ENCODE measurements at regions not wholly inside any gene's neighbourhood (a gene's known extent, or its start where the extent isn't known, plus 50 kb on each side); places are given as distances from the start of the nearest gene placed in this dataset.

- DNase-seq, result no peak
Observed at GRCh38 chr11:15745266-15745665, 611.1 kb downstream of the SOX6 start.

DNA sequence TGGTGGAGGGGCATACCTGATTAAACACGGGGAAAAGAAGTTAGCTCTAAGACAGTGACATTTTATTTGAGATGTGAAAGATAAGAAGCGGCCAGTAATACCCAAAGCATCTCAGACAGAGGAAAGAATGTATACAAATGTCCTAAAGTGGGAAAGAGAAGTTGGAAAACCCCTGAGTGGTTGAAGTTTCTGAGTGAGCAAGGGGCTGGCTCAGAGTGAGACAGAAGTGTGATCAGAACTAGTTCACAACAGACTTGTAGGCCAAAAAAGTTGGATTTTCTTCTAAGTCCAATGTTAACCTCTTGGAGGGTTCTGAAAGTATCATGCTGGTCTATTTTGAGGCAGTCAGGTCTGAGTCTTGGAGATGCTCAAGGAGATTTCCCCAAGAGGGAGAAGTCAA is 608.7 kb downstream of the SOX6 start:
- no peak for DNase-seq

DNA sequence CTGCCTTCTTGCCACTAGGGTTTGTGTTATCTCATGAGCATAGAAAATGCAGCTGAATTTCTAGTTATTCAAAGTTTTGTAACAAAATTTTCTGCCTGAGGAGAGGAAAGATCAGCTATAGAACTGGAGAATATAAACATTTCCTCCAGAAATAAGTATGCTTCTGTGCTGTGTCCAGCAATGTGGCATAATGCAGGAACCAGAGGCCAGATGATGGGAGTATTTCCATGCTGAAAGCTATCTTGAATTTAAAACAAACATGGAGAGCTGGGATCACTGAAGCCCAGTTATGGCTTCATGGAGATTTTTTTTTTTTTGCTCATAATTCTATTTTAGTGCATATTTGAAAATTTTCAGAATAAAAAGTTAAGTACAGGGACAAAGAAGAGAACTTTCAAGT is 608.2 kb downstream of the SOX6 start:
- no peak for DNase-seq

GRCh38 chr11:15748741-15749140 is 607.6 kb downstream of the SOX6 start:
- DNase-seq, result no peak

GRCh38 chr11:15750535-15751308 is 605.6 kb downstream of the SOX6 start:
- DNase-seq, result no peak

DNA sequence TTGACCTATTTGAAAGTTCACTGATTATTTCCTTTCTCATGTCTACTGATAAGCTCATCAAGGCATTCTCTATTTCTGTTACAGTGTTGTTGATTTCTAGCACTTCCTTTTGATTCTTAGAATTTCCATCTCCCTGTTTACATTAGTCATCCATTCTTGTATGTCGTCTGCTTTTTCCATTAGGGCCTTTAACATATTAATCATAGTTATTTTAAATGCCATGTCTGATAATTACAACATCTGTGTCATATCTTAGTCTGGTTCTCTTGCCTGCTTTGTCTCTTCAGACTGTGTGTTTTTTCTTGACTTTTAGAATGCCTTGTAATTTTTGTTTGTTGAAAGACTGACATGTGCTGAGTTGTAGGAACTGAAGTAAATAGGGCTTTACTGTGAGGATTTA is 602.1 kb downstream of the SOX6 start:
- DNase-seq, result no peak

GRCh38 chr11:15757048-15757698 is 599.2 kb downstream of the SOX6 start:
- DNase-seq, result no peak

GRCh38 chr11:15758857-15759465 is 597.4 kb downstream of the SOX6 start:
- DNase-seq, result no peak

- DNase-seq, result no peak
Observed at GRCh38 chr11:15761235-15761634, 595.1 kb downstream of the SOX6 start.

DNA sequence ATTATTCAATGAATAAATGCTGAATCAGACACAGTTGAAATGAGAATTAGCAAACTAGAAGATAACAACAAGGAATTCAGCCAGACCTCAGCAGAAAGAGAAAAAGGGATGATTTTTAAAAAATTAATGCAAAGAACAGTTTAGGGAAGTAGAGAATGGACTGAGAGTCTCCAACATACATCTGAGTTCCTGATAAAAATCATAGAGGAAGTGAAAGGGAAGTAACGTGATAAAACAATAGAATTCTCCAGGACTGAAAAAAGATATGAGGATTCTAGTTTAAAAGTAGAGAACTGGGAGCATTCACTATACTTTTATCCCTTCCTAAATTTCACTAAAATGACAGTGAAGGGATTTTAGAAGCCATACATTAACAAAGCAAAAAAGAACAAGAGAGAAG is 592.0 kb downstream of the SOX6 start:
- no peak for DNase-seq

DNA sequence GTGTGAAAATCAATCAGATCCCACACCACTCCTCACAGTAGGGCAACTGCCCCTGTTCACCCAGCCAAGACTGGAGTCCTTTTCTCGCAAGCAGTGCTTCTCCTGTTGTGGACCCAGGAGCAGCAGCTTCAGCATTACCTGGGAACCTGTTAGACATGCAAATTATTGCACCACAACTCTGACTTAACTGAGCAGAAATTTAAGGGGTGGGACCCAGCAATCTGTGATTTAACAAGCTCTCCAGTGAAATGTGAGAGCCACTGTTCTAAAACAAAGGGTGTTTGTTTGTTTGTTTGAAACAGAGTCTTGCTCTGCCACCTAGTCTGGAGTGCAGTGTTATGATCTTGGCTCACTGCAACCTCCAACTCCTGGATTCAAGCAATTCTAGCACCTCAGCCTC is 591.4 kb downstream of the SOX6 start:
- DNase-seq, result no peak

GRCh38 chr11:15765530-15765929 is 590.8 kb downstream of the SOX6 start:
- no peak for DNase-seq

- DNase-seq, result no peak
Observed at GRCh38 chr11:15768321-15768720, 588.0 kb downstream of the SOX6 start.

GRCh38 chr11:15769203-15769602 is 587.1 kb downstream of the SOX6 start:
- no peak for DNase-seq

- DNase-seq, result no peak
Observed at GRCh38 chr11:15770798-15771414, 585.4 kb downstream of the SOX6 start.

DNA sequence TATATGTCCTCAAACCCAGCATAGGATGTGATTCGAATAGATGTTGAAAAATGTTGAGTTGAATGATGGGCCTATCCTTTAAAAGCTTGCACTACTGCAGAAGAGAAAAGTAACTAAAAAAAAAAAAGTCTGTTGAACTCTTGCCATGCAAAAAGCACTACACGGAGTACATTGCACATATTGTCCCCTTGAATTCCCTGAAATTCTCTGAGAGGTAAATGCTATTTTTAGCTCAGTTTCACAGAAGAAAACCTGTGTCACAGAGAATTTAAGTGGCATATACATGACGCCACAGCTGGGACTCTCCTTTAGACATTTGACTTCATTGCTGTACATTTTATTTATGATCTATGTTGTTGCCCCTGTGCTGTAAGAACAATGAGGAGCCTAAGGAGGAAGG is 583.8 kb downstream of the SOX6 start:
- no peak for DNase-seq

- no peak for DNase-seq
Observed at GRCh38 chr11:15772981-15773380, 583.4 kb downstream of the SOX6 start.

DNA sequence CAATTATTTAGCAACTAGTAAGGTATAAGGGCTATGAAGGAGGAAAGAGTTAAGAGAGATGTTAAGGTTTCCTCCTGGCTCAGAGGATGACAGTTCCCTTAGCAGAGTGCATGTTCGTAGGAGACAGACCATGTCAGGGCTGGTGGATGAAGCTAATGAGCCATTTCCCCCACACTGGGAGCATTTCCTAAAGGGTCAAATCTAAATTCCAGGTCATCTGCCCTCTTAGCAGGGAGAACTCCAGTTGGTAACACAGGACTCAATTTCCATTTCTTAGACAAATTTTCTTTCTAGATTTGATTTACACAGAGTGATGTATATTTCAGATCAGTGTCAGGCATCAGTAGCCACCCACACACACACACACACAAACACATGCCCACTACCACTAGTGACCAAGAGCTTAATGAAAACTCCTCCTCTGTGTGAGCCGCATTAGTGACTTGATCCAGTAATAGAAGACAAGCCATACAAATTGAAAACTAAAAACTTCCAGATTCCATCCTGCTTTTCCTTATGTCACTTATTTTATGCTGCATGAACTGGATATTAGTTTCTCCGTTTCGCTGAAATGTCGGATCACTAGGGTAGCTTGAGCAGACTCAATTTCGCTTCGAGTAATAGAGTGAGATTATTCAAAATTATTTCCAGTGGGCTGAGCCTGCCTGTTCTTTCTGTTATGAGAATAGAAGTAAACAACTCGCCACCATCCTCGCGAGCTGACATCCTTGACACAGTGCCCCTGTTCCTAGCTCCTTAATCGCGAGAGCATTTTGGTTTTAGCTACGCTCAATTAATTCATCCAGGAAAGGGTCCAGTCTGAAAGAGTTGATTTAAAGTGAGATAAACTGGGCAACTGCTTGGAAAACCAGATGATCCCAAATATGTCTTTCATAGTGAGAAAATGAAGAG is 582.6 kb downstream of the SOX6 start:
- no peak for DNase-seq

- no peak for DNase-seq
Observed at GRCh38 chr11:15774388-15774939, 581.9 kb downstream of the SOX6 start.

- DNase-seq, result no peak
Observed at GRCh38 chr11:15775015-15775541, 581.3 kb downstream of the SOX6 start.

- DNase-seq, result no peak
Observed at GRCh38 chr11:15775797-15776196, 580.5 kb downstream of the SOX6 start.

DNA sequence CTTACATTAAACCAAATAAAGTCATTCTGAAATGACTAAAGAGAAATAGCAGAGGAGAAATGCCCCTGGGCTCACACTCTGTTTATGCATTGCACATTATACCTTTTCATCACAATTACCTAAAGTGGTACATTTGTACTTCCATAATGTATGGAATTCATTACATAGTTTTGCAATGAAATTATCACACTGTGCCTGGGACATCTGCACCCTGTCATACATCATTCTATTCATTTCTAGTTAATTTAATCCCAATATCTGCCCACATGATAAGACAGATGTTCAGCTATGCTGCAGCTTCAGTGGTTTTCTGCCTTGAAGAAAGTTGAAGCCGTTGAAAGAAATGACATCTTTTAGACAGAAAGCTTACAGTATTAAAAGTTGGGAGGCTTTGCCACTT is 580.0 kb downstream of the SOX6 start:
- no peak for DNase-seq

All from T1000 (cell line).